ENCODE measurements at regions not wholly inside any gene's neighbourhood (a gene's known extent, or its start where the extent isn't known, plus 50 kb on each side); places are given as distances from the start of the nearest gene placed in this dataset.
A peak's percentile ranks its signal among the peaks of the same experiment; 100 is the strongest.

DNA sequence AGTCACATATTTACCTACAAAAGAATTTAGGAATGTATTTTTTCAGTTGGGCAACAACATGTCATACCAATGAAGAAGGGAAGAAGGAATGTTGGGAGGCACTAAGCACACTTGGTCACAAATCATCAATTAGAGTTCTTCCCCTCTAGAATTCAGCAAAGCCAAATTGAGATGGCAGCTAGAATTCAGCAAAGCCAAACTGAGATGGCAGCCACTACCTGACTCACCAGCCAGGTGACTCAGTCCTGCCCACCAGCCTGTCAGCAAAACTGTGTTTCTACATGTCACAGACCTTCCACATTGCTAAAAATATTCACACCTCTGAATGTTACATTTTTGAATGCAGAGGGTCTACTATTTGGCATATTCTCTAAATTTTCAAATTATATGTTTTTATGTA, 63.2 kb upstream of the NOCT start:
- CTCF ChIA-PET: interaction anchor here (1.5 kb wide), 1 partner anchor 33 kb away, joined by 3 read pairs; no protein-coding TSS in a partner anchor
- H3K4me1 Mint-ChIP-seq (ENCODE audit: low read depth): no peaks in the 10 kb centered on the region
- intact Hi-C loops (cut with micrococcal nuclease): no loop called here
- TF ChIP-seq, protein P1, sequence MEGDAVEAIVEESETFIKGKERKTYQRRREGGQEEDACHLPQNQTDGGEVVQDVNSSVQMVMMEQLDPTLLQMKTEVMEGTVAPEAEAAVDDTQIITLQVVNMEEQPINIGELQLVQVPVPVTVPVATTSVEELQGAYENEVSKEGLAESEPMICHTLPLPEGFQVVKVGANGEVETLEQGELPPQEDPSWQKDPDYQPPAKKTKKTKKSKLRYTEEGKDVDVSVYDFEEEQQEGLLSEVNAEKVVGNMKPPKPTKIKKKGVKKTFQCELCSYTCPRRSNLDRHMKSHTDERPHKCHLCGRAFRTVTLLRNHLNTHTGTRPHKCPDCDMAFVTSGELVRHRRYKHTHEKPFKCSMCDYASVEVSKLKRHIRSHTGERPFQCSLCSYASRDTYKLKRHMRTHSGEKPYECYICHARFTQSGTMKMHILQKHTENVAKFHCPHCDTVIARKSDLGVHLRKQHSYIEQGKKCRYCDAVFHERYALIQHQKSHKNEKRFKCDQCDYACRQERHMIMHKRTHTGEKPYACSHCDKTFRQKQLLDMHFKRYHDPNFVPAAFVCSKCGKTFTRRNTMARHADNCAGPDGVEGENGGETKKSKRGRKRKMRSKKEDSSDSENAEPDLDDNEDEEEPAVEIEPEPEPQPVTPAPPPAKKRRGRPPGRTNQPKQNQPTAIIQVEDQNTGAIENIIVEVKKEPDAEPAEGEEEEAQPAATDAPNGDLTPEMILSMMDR (IDR thresholded peaks at IDR 0.05): no peak
- H3K9me3 Mint-ChIP-seq: no peaks in the 10 kb centered on the region
- DNase-seq (peak; percentile 58), ATAC-seq (peak; percentile 60)
- H3K36me3 Mint-ChIP-seq (ENCODE audit: low read depth): no peaks in the 10 kb centered on the region
- peaks cover 6% of the 10 kb centered on the region for H3K27me3 Mint-ChIP-seq
- H3K4me3 Mint-ChIP-seq: no peak overlapping the region
- H3K27ac Mint-ChIP-seq: no peak overlapping the region
- POLR2A ChIA-PET: no interaction called here

DNA sequence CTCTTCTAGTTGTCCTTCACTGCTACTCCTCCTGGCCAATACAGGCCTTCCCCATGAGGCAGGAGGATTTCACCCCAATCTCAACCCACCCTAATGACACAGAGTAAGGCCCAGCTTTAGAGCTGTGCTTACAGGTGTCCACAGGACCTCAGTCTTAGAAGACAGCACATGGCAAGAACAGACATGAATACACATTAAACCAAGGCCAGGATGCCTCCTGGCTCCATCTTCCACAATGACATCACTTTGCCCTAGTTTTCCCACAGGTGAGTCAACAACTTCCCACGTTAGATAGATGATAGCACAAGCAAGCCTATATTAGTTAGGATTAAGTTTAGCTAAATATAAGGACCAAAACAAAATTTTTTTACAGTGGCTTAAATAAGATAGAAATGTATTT, 63.8 kb upstream of the NOCT start:
- Mint-ChIP-seq H3K27me3 (peaks cover 2% of the 10 kb centered on the region), H3K4me1 (ENCODE audit: low read depth) (no peaks in the 10 kb centered on the region), H3K36me3 (ENCODE audit: low read depth) (no peaks in the 10 kb centered on the region), H3K4me3 (no peak overlapping the region), H3K9me3 (no peaks in the 10 kb centered on the region), H3K27ac (no peak overlapping the region)
- ChIA-PET CTCF (interaction anchor here (1.5 kb wide), 1 partner anchor 32 kb away, joined by 3 read pairs; no protein-coding TSS in a partner anchor), POLR2A (no interaction called here)
- DNase-seq (no peak), ATAC-seq (no peak)
- TF ChIP-seq, protein P1 (IDR thresholded peaks at IDR 0.05): no peak
- intact Hi-C loops (cut with micrococcal nuclease): no loop called here

DNA sequence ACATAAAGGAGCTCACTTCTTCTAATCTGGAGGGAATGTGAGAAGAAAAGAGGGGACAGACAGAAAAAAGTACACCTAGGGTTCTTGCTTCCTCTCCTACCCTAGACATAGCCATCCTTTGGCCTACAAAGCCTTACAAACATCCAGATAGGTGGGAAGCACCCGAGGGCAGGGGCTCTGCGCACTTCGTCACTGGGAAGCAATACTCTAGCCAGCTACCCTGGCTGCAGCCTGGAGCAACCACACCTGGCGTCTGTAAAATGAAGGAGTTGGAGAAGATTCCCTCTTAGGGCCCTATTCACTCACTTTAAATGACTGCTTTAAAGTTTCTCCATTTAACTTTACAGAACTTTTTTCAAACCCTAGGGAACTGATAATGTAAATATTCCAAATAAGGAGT, 65.7 kb upstream of the NOCT start:
- CTCF ChIA-PET: interaction anchor here (0.6 to 1.1 kb wide), 2 partner anchors 15 to 78 kb away, joined by 3 to 4 read pairs; no protein-coding TSS in a partner anchor
- intact Hi-C loops (cut with micrococcal nuclease): no loop called here

DNA sequence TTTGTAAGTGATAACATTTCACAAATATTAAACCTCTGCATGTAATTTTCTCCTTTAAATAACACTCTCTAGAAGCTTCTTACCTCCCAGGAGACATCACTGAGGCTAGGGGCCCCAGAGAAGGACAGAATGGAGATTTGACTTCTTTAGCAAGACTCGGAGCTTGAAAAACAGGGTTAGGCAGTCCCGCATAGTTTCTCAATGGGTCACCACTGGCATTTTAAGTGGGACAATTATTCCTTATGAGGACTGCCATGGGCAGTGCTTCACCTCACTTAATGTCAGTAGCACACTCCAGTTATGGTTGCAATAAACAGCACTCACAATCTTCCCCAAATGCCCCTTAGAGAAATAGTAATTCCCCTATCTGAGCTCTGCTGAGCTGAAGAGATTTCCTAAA, 66.7 kb upstream of the NOCT start:
- no peak for ATAC-seq
- no peak for DNase-seq
- POLR2A ChIA-PET: no interaction called here
- Mint-ChIP-seq H3K27ac (no peak overlapping the region), H3K36me3 (ENCODE audit: low read depth) (no peaks in the 10 kb centered on the region), H3K4me3 (no peak overlapping the region), H3K9me3 (no peaks in the 10 kb centered on the region), H3K27me3 (no peaks in the 10 kb centered on the region), H3K4me1 (ENCODE audit: low read depth) (no peaks in the 10 kb centered on the region)
- TF ChIP-seq, protein P1 (IDR thresholded peaks at IDR 0.05): no peak
- CTCF ChIA-PET: interaction anchor here (1.1 kb wide), 1 partner anchor 78 kb away, joined by 4 read pairs; no protein-coding TSS in a partner anchor
- intact Hi-C loops (cut with micrococcal nuclease): no loop called here

More for the DNA sequence above, 65.7 kb upstream of the NOCT start:
- H3K4me3 Mint-ChIP-seq: no peak overlapping the region
- POLR2A ChIA-PET: no interaction called here
- DNase-seq (no peak), ATAC-seq (no peak)
- H3K36me3 Mint-ChIP-seq (ENCODE audit: low read depth): no peaks in the 10 kb centered on the region
- no peaks in the 10 kb centered on the region for H3K4me1 Mint-ChIP-seq (ENCODE audit: low read depth)
- TF ChIP-seq, protein P1 (IDR thresholded peaks at IDR 0.05): no peak
- H3K9me3 Mint-ChIP-seq: no peaks in the 10 kb centered on the region
- H3K27ac Mint-ChIP-seq: no peak overlapping the region
- peaks cover 2% of the 10 kb centered on the region for H3K27me3 Mint-ChIP-seq

DNA sequence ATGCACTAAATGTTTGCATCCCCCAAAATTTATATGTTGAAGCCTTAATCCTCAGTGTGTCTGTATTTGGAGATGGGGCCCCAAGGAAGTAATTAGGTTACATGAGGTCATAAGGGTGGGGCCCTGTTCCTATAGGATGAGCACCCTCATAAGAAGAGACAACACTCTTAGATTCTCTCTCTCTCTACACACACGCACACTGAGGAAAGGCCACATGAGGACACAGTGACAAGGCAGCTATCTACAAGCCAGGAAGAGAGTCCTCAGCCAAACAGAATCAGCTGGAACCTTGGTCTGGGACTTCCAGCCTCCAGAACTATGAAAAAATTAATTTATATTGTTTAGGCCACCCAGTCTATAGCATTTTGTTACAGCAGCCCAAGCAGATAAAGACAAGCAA, 69.3 kb upstream of the NOCT start:
- no peak for DNase-seq
- no peaks in the 10 kb centered on the region for H3K27me3 Mint-ChIP-seq
- no peaks in the 10 kb centered on the region for H3K4me1 Mint-ChIP-seq (ENCODE audit: low read depth)
- H3K36me3 Mint-ChIP-seq (ENCODE audit: low read depth): no peaks in the 10 kb centered on the region
- H3K27ac Mint-ChIP-seq: no peak overlapping the region
- no peaks in the 10 kb centered on the region for H3K9me3 Mint-ChIP-seq
- no peak for ATAC-seq
- CTCF ChIA-PET: interaction anchor here (1.2 kb wide), 1 partner anchor 27 kb away, joined by 3 read pairs; no protein-coding TSS in a partner anchor
- intact Hi-C loops (cut with micrococcal nuclease): no loop called here
- POLR2A ChIA-PET: no interaction called here
- no peak overlapping the region for H3K4me3 Mint-ChIP-seq
- TF ChIP-seq, protein P1 (IDR thresholded peaks at IDR 0.05): no peak
